ENCODE measurements at regions not wholly inside any gene's neighbourhood (a gene's known extent, or its start where the extent isn't known, plus 50 kb on each side); places are given as distances from the start of the nearest gene placed in this dataset.

GRCh38 chr12:30814295-30814655 is 59.5 kb upstream of the CAPRIN2 start:
- FAIRE-seq (no peak), DNase-seq (ENCODE audit: low read depth) (peak; percentile 12)
- H3K27me3 ChIP-seq (ENCODE audit: control insufficient read depth, insufficient read depth, low read length): no peaks in the 10 kb centered on the region
- no peak for TF ChIP-seq CTCF (IDR thresholded peaks at IDR 0.05; ENCODE audit: insufficient read depth, low read length, severe bottlenecking)
- H3K36me3 ChIP-seq (ENCODE audit: control insufficient read depth, insufficient read depth, low read length): no peaks in the 10 kb centered on the region
- H3K4me3 ChIP-seq (ENCODE audit: low read depth, low read length): no peak overlapping the region

GRCh38 chr12:30813525-30814294 is 59.0 kb upstream of the CAPRIN2 start:
- FAIRE-seq: no peak
- peak; percentile 61 for DNase-seq (ENCODE audit: low read depth)

GRCh38 chr12:30811966-30812365 is 57.2 kb upstream of the CAPRIN2 start:
- Histone ChIP-seq H3K4me3 (ENCODE audit: low read depth, low read length) (no peak overlapping the region), H3K27me3 (ENCODE audit: control insufficient read depth, insufficient read depth, low read length) (no peaks in the 10 kb centered on the region), H3K36me3 (ENCODE audit: control insufficient read depth, insufficient read depth, low read length) (no peaks in the 10 kb centered on the region)
- no peak for DNase-seq (ENCODE audit: low read depth)
- TF ChIP-seq CTCF (IDR thresholded peaks at IDR 0.05; ENCODE audit: insufficient read depth, low read length, severe bottlenecking): no peak
- no peak for FAIRE-seq

More at GRCh38 chr12:30813525-30814294, 59.0 kb upstream of the CAPRIN2 start:
- TF ChIP-seq CTCF (IDR thresholded peaks at IDR 0.05; ENCODE audit: insufficient read depth, low read length, severe bottlenecking): no peak
- Histone ChIP-seq H3K4me3 (ENCODE audit: low read depth, low read length) (no peak overlapping the region), H3K27me3 (ENCODE audit: control insufficient read depth, insufficient read depth, low read length) (no peaks in the 10 kb centered on the region), H3K36me3 (ENCODE audit: control insufficient read depth, insufficient read depth, low read length) (no peaks in the 10 kb centered on the region)

- no peak for FAIRE-seq
- Histone ChIP-seq H3K4me3 (ENCODE audit: low read depth, low read length) (no peak overlapping the region), H3K36me3 (ENCODE audit: control insufficient read depth, insufficient read depth, low read length) (no peaks in the 10 kb centered on the region), H3K27me3 (ENCODE audit: control insufficient read depth, insufficient read depth, low read length) (no peaks in the 10 kb centered on the region)
- no peak for TF ChIP-seq CTCF (IDR thresholded peaks at IDR 0.05; ENCODE audit: insufficient read depth, low read length, severe bottlenecking)
- no peak for DNase-seq (ENCODE audit: low read depth)
Observed at GRCh38 chr12:30810918-30811317, 56.2 kb upstream of the CAPRIN2 start.

GRCh38 chr12:30807695-30808034 is 52.9 kb upstream of the CAPRIN2 start:
- no peaks in the 10 kb centered on the region for H3K36me3 ChIP-seq (ENCODE audit: control insufficient read depth, insufficient read depth, low read length)
- H3K27me3 ChIP-seq (ENCODE audit: control insufficient read depth, insufficient read depth, low read length): no peaks in the 10 kb centered on the region
- no peak for FAIRE-seq
- no peak for TF ChIP-seq CTCF (IDR thresholded peaks at IDR 0.05; ENCODE audit: insufficient read depth, low read length, severe bottlenecking)
- DNase-seq (ENCODE audit: low read depth): no peak
- no peak overlapping the region for H3K4me3 ChIP-seq (ENCODE audit: low read depth, low read length)

Data from bronchial epithelial cell (primary cell).